Activated CD4-positive, alpha-beta T cell treated with anti-CD3 and anti-CD28 coated beads, Interleukin-2, amount 10 ng/mL, durations not matched to agents 7 days and 5 days (primary cell): ENCODE measurements at regions not wholly inside any gene's neighbourhood (a gene's known extent, or its start where the extent isn't known, plus 50 kb on each side); places are given as distances from the start of the nearest gene placed in this dataset.

Experiments used
- CTCF ChIA-PET: fragments of 350-600 bp; sonication (Branson Sonifier 250); formaldehyde crosslinking; loops from one replicate; lab custom pipeline; 2021; ENCODE audit warnings: antibody characterized with exemption; lab: Charles Lee
- POLR2A ChIA-PET: fragments of 350-600 bp; sonication (Branson Sonifier 250); formaldehyde crosslinking; loops from one replicate; lab custom pipeline; 2021; ENCODE audit warnings: antibody characterized with exemption; lab: Charles Lee
- DNase-seq: peaks from one replicate; pipeline ENCODE4 v3.0.0-alpha.2; 2020
- H3K27ac Mint-ChIP-seq: one replicate; pipeline ENCODE4 v1.8.0; 2021; ENCODE audit warnings: mild to moderate bottlenecking, moderate library complexity, mixed read lengths
- H3K27me3 Mint-ChIP-seq: one replicate; pipeline ENCODE4 v1.8.0; 2021; ENCODE audit warnings: mixed read lengths
- H3K36me3 Mint-ChIP-seq: one replicate; pipeline ENCODE4 v1.8.0; 2021; ENCODE audit warnings: low read depth, mixed read lengths
- H3K4me1 Mint-ChIP-seq: one replicate; pipeline ENCODE4 v1.8.0; 2021; ENCODE audit warnings: mixed read lengths
- H3K4me3 Mint-ChIP-seq: one replicate; pipeline ENCODE4 v1.8.0; 2021; ENCODE audit warnings: mild to moderate bottlenecking, moderate library complexity, mixed read lengths
- H3K9me3 Mint-ChIP-seq: one replicate; pipeline ENCODE4 v1.8.0; 2021; ENCODE audit warnings: mixed read lengths

DNA sequence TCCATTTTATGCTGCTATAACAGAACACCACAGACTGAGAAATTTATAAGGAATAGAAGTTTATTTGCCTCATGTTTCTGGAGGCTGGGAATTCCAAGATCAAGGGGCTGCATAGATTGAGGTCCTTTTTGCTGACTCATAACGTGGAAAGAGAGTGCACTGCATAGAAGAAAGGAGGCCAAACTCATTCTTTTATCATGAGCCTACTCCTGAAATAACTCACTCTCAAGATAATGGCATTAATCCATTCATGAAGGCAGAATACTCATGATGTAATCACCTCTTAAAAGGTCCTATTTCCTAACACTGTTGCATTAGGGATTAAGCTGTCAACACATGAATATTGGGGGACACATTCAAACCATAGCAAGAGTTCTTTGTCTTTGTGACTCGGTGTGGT lies 60.0 kb upstream of the FBXO33 start:
- H3K4me1 Mint-ChIP-seq = no peaks in the 10 kb centered on the region
- H3K9me3 Mint-ChIP-seq = peaks cover 7% of the 10 kb centered on the region
- H3K36me3 Mint-ChIP-seq = peaks cover 3% of the 10 kb centered on the region
- ChIA-PET CTCF (no interaction called here), POLR2A (no interaction called here)
- no peak overlapping the region for H3K4me3 Mint-ChIP-seq
- no peak overlapping the region for H3K27ac Mint-ChIP-seq
- no peak for DNase-seq
- no peaks in the 10 kb centered on the region for H3K27me3 Mint-ChIP-seq

DNA sequence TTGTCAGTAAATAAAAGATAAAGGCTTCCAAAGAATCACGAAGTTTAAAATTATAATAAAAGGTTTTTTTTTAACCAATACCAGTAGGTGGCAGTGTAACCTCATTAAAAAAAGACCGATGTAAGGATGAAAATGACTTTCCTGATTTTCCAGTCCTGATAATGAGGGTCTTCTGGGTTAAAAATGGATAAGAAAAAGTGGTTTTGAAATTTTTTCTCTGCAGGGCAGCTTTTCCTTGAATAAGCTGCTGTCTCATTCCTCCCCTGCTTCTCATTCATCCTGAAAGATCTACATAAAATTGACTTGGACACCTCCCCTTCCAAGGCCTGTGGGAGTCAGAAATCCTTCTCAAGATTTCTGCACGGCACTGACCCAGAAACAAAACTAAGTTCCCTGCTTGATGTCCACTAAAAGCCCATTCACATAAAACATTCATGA lies 58.9 kb upstream of the FBXO33 start:
- POLR2A ChIA-PET = no interaction called here
- Mint-ChIP-seq H3K27ac (no peak overlapping the region), H3K36me3 (peaks cover under 1% of the 10 kb centered on the region), H3K4me1 (no peaks in the 10 kb centered on the region), H3K27me3 (no peaks in the 10 kb centered on the region), H3K4me3 (no peak overlapping the region), H3K9me3 (peaks cover 4% of the 10 kb centered on the region)
- no peak for DNase-seq
- CTCF ChIA-PET = no interaction called here

DNA sequence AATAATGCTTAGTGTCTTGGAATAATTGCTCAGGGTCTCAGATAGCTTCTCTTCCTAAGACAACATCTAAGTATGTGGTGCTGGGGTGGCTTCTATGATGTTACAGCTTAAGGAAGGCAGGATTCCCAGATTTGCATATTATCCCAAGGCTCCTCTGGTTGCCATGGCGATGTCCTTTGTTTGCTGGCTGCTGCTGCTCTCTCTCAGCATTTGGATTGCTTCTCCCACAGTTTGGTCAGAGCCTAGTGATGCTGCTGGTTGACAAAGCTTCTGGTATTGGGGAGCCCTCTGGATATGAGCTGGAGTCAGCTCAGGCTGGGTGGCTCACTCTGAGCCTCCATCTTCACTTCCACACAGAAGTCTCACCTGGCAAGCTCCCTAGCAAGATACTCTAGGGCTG lies 56.4 kb upstream of the FBXO33 start:
- POLR2A ChIA-PET = no interaction called here
- Mint-ChIP-seq H3K9me3 (no peaks in the 10 kb centered on the region), H3K4me3 (no peak overlapping the region), H3K4me1 (no peaks in the 10 kb centered on the region), H3K36me3 (no peaks in the 10 kb centered on the region), H3K27me3 (no peaks in the 10 kb centered on the region), H3K27ac (no peak overlapping the region)
- no peak for DNase-seq
- CTCF ChIA-PET = interaction anchor here (0.6 kb wide), 1 partner anchor 11 kb away, joined by 3 read pairs; no protein-coding TSS in a partner anchor

DNA sequence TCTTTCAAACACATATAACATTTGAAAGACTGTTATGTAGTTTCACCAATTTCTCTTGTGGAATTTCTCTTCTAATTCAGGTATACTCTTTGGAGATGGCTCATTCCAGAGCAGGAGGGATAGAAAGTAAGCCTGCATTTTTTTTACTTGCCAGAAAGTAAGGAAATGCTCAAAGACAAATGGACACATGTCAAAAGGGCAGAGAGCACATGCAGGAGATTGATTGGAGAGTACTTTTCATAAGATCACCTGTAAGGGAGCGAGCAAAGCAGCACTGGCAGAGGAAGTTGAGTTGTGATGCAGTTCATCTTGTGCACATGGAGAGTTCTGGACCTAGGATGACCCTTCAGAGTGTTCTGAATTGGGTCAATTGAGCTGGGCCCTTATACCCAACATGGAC lies 51.4 kb upstream of the FBXO33 start:
- DNase-seq = no peak
- Mint-ChIP-seq H3K27me3 (no peaks in the 10 kb centered on the region), H3K4me3 (no peak overlapping the region), H3K27ac (no peak overlapping the region), H3K36me3 (no peaks in the 10 kb centered on the region), H3K9me3 (no peaks in the 10 kb centered on the region), H3K4me1 (no peaks in the 10 kb centered on the region)
- ChIA-PET POLR2A (no interaction called here), CTCF (interaction anchor here (0.8 kb wide), 1 partner anchor 13 kb away, joined by 3 read pairs; no protein-coding TSS in a partner anchor)
